CD4-positive, alpha-beta T cell (primary cell): ENCODE measurements at regions not wholly inside any gene's neighbourhood (a gene's known extent, or its start where the extent isn't known, plus 50 kb on each side); places are given as distances from the start of the nearest gene placed in this dataset.

ENCODE experiments used
- ATAC-seq: fragments of 200-7000 bp; cut with Tn5 transposase; one replicate; pipeline ENCODE4 v1.10.0; 2022; ENCODE audit warnings: mild to moderate bottlenecking; ENCODE audit not compliant: poor library complexity
- CTCF ChIA-PET: fragments of 350-600 bp; sonication (Branson Sonifier 250); formaldehyde crosslinking; loops from one replicate; lab custom pipeline; 2021; ENCODE audit warnings: antibody characterized with exemption, inconsistent platforms; lab: Charles Lee
- POLR2A ChIA-PET: fragments of 350-600 bp; sonication (Branson Sonifier 250); formaldehyde crosslinking; loops from one replicate; lab custom pipeline; 2021; ENCODE audit warnings: antibody characterized with exemption, inconsistent platforms; lab: Charles Lee
- DNase-seq, 14 experiments: peaks; one replicate each; pipeline ENCODE4 v3.0.0-alpha.2; 2013 to 2020; ENCODE audit warnings: mixed read lengths in 2 of 14
- H3K27ac ChIP-seq, 2 donors: one replicate each; pipeline versions ENCODE4 v1.5.1 to v1.7.0; 2013; ENCODE audit warnings: low read length in 2 of 2, low read depth in 1 of 2, mild to moderate bottlenecking in 1 of 2
- H3K27me3 ChIP-seq, 2 experiments: 1 replicate in 1 of 2; 2 replicates in 1 of 2; pipeline versions ENCODE4 v1.6.1 to v1.7.0; 2013; ENCODE audit warnings: low read length in 2 of 2, control low read depth in 1 of 2, mild to moderate bottlenecking in 1 of 2, moderate library complexity in 1 of 2; ENCODE audit not compliant: insufficient read depth in 2 of 2, control insufficient read depth in 1 of 2
- H3K36me3 ChIP-seq: one replicate; pipeline ENCODE4 v1.6.1; 2013; ENCODE audit warnings: low read length, control low read depth; ENCODE audit not compliant: insufficient read depth
- H3K4me1 ChIP-seq: one replicate; pipeline ENCODE4 v1.6.1; 2013; ENCODE audit warnings: low read length, control low read depth; ENCODE audit not compliant: insufficient read depth
- H3K4me3 ChIP-seq: one replicate; pipeline ENCODE4 v1.5.1; 2013; ENCODE audit warnings: mild to moderate bottlenecking, low read length, moderate library complexity
- H3K9me3 ChIP-seq, 2 experiments: 1 replicate in 1 of 2; 2 replicates in 1 of 2; pipeline versions ENCODE4 v1.6.1 to v1.7.0; 2013; ENCODE audit warnings: low read length in 2 of 2, mild to moderate bottlenecking in 2 of 2, control low read depth in 1 of 2, moderate library complexity in 1 of 2; ENCODE audit not compliant: control insufficient read depth in 1 of 2, insufficient read depth in 1 of 2
- H3K27ac Mint-ChIP-seq: one replicate; pipeline ENCODE4 v1.8.0; 2020; ENCODE audit warnings: mixed read lengths
- H3K27me3 Mint-ChIP-seq: one replicate; pipeline ENCODE4 v1.8.0; 2021; ENCODE audit warnings: mixed read lengths
- H3K36me3 Mint-ChIP-seq: one replicate; pipeline ENCODE4 v1.8.0; 2021; ENCODE audit warnings: low read depth, mixed read lengths
- H3K4me1 Mint-ChIP-seq: one replicate; pipeline ENCODE4 v1.8.0; 2021; ENCODE audit warnings: low read depth, mixed read lengths
- H3K4me3 Mint-ChIP-seq: one replicate; pipeline ENCODE4 v1.8.0; 2020; ENCODE audit warnings: mild to moderate bottlenecking, mixed read lengths
- H3K9me3 Mint-ChIP-seq: one replicate; pipeline ENCODE4 v1.8.0; 2020; ENCODE audit warnings: mixed read lengths
- CTCF ChIP-seq: fragments of 200-600 bp; IDR thresholded peaks from one replicate; pipeline ENCODE4 v1.8.0; 2022; ENCODE audit warnings: antibody characterized with exemption, mild to moderate bottlenecking
- intact Hi-C, 2 experiments: fragments of 100-400 bp; cut with DNase I in 1 of 2; cut with micrococcal nuclease in 1 of 2; formaldehyde crosslinking; loops; one replicate each; pipeline versions ENCODE4 v1.15.1 to v1.9.0; 2023 to 2025; cut with DNase I, micrococcal nuclease

- Mint-ChIP-seq H3K9me3 (no peaks in the 10 kb centered on the region), H3K4me1 (no peaks in the 10 kb centered on the region), H3K36me3 (no peaks in the 10 kb centered on the region), H3K4me3 (no peak overlapping the region), H3K27ac (no peak overlapping the region), H3K27me3 (no peaks in the 10 kb centered on the region)
- no peak for TF ChIP-seq CTCF
- intact Hi-C loops: no loop called here
- no peaks in the 10 kb centered on the region for H3K27me3 ChIP-seq
- CTCF ChIA-PET: no interaction called here
- DNase-seq (no peak), ATAC-seq (no peak)
- no peaks in the 10 kb centered on the region for H3K36me3 ChIP-seq
- no peaks in the 10 kb centered on the region for H3K4me1 ChIP-seq
- no peaks in the 10 kb centered on the region for H3K9me3 ChIP-seq
- no peak overlapping the region for H3K27ac ChIP-seq
- POLR2A ChIA-PET: no interaction called here
- no peak overlapping the region for H3K4me3 ChIP-seq
Measured at GRCh38 chr6:22106961-22107360, 189.9 kb downstream of the PRL start.

GRCh38 chr6:22108199-22108598, 188.6 kb downstream of the PRL start:
- no peaks in the 10 kb centered on the region for H3K4me1 Mint-ChIP-seq
- H3K27ac Mint-ChIP-seq: no peak overlapping the region
- Histone ChIP-seq H3K27me3 (no peaks in the 10 kb centered on the region), H3K9me3 (no peaks in the 10 kb centered on the region), H3K27ac (no peak overlapping the region), H3K4me1 (no peaks in the 10 kb centered on the region), H3K36me3 (no peaks in the 10 kb centered on the region), H3K4me3 (no peak overlapping the region)
- H3K36me3 Mint-ChIP-seq: no peaks in the 10 kb centered on the region
- ChIA-PET CTCF (no interaction called here), POLR2A (no interaction called here)
- no peaks in the 10 kb centered on the region for H3K27me3 Mint-ChIP-seq
- intact Hi-C loops: no loop called here
- no peak for ATAC-seq
- H3K9me3 Mint-ChIP-seq: no peaks in the 10 kb centered on the region
- TF ChIP-seq CTCF: no peak
- no peak overlapping the region for H3K4me3 Mint-ChIP-seq
- no peak for DNase-seq

GRCh38 chr6:22110061-22110460, 186.8 kb downstream of the PRL start:
- no peak overlapping the region for H3K27ac Mint-ChIP-seq
- Histone ChIP-seq H3K27me3 (no peaks in the 10 kb centered on the region), H3K4me1 (no peaks in the 10 kb centered on the region), H3K9me3 (no peaks in the 10 kb centered on the region), H3K36me3 (no peaks in the 10 kb centered on the region), H3K27ac (no peak overlapping the region), H3K4me3 (no peak overlapping the region)
- H3K27me3 Mint-ChIP-seq: no peaks in the 10 kb centered on the region
- no peak for TF ChIP-seq CTCF
- ATAC-seq (no peak), DNase-seq (no peak)
- no peak overlapping the region for H3K4me3 Mint-ChIP-seq
- CTCF ChIA-PET: no interaction called here
- no peaks in the 10 kb centered on the region for H3K9me3 Mint-ChIP-seq
- no peaks in the 10 kb centered on the region for H3K36me3 Mint-ChIP-seq
- H3K4me1 Mint-ChIP-seq: no peaks in the 10 kb centered on the region
- intact Hi-C loops: no loop called here
- POLR2A ChIA-PET: no interaction called here
